ENCODE measurements at regions not wholly inside any gene's neighbourhood (a gene's known extent, or its start where the extent isn't known, plus 50 kb on each side); places are given as distances from the start of the nearest gene placed in this dataset.

- no peaks in the 10 kb centered on the region for H3K27me3 Mint-ChIP-seq
- no peak for DNase-seq (ENCODE audit: low spot score, unreplicated experiment)
- H3K36me3 Mint-ChIP-seq (ENCODE audit: insufficient read depth) = no peaks in the 10 kb centered on the region
- H3K27ac Mint-ChIP-seq = no peak overlapping the region
- peaks cover 3% of the 10 kb centered on the region for H3K9me3 Mint-ChIP-seq (ENCODE audit: low read depth)
- peaks cover 21% of the 10 kb centered on the region for H3K4me1 Mint-ChIP-seq (ENCODE audit: low read depth)
- no peak for TF ChIP-seq CTCF (IDR thresholded peaks at IDR 0.05; ENCODE audit: unreplicated experiment)
- no peak overlapping the region for H3K4me3 Mint-ChIP-seq (ENCODE audit: low read depth)
Observed at GRCh38 chr3:56860351-56860750, 58.6 kb upstream of the ARHGEF3 start.

GRCh38 chr3:56858331-56858730, 56.6 kb upstream of the ARHGEF3 start:
- Mint-ChIP-seq H3K4me3 (ENCODE audit: low read depth) (no peak overlapping the region), H3K27me3 (no peaks in the 10 kb centered on the region), H3K27ac (no peak overlapping the region), H3K9me3 (ENCODE audit: low read depth) (peaks cover 3% of the 10 kb centered on the region), H3K4me1 (ENCODE audit: low read depth) (peaks cover 22% of the 10 kb centered on the region), H3K36me3 (ENCODE audit: insufficient read depth) (no peaks in the 10 kb centered on the region)
- no peak for TF ChIP-seq CTCF (IDR thresholded peaks at IDR 0.05; ENCODE audit: unreplicated experiment)
- no peak for DNase-seq (ENCODE audit: low spot score, unreplicated experiment)

GRCh38 chr3:56857178-56857577, 55.4 kb upstream of the ARHGEF3 start:
- no peaks in the 10 kb centered on the region for H3K36me3 Mint-ChIP-seq (ENCODE audit: insufficient read depth)

GRCh38 chr3:56856752-56857151, 55.0 kb upstream of the ARHGEF3 start:
- no peak for DNase-seq (ENCODE audit: low spot score, unreplicated experiment)
- Mint-ChIP-seq H3K27me3 (no peaks in the 10 kb centered on the region), H3K4me1 (ENCODE audit: low read depth) (peaks cover 12% of the 10 kb centered on the region), H3K9me3 (ENCODE audit: low read depth) (peaks cover 3% of the 10 kb centered on the region), H3K36me3 (ENCODE audit: insufficient read depth) (no peaks in the 10 kb centered on the region), H3K27ac (no peak overlapping the region), H3K4me3 (ENCODE audit: low read depth) (no peak overlapping the region)
- TF ChIP-seq CTCF (IDR thresholded peaks at IDR 0.05; ENCODE audit: unreplicated experiment) = no peak

More at GRCh38 chr3:56857178-56857577, 55.4 kb upstream of the ARHGEF3 start:
- DNase-seq (ENCODE audit: low spot score, unreplicated experiment) = no peak
- Mint-ChIP-seq H3K27ac (no peak overlapping the region), H3K9me3 (ENCODE audit: low read depth) (peaks cover 3% of the 10 kb centered on the region), H3K4me1 (ENCODE audit: low read depth) (peaks cover 14% of the 10 kb centered on the region), H3K4me3 (ENCODE audit: low read depth) (no peak overlapping the region), H3K27me3 (no peaks in the 10 kb centered on the region)
- TF ChIP-seq CTCF (IDR thresholded peaks at IDR 0.05; ENCODE audit: unreplicated experiment) = no peak

GRCh38 chr3:56855856-56856512, 54.2 kb upstream of the ARHGEF3 start:
- Mint-ChIP-seq H3K27me3 (no peaks in the 10 kb centered on the region), H3K4me1 (ENCODE audit: low read depth) (peaks cover 14% of the 10 kb centered on the region), H3K9me3 (ENCODE audit: low read depth) (peaks cover 3% of the 10 kb centered on the region), H3K4me3 (ENCODE audit: low read depth) (no peak overlapping the region), H3K27ac (no peak overlapping the region), H3K36me3 (ENCODE audit: insufficient read depth) (no peaks in the 10 kb centered on the region)
- no peak for DNase-seq (ENCODE audit: low spot score, unreplicated experiment)
- peak; percentile 57 for TF ChIP-seq CTCF (IDR thresholded peaks at IDR 0.05; ENCODE audit: unreplicated experiment)
